ENCODE measurements at regions not wholly inside any gene's neighbourhood (a gene's known extent, or its start where the extent isn't known, plus 50 kb on each side); places are given as distances from the start of the nearest gene placed in this dataset.

DNA sequence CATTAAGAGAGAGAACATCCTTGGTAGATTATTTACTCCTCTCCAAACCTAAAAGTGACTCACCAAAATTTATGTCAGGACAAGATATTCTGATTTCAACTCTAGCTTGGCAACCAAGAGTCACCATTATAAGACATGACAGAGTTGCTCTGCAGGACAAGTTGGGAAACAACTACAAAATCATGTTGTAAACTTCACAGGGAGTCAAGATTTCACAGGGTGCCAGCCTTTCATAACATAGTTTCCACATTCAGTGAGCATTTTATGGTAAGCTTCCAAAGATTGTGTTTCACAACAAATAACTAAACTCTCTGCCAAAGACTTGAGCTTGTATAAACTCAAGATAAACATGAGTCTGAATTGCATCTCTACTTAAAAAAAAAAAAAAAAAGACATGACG is 121.0 kb upstream of the DIAPH2 start:
- intact Hi-C loops (cut with DNase I), result no loop called here
- H3K36me3 ChIP-seq, result no peaks in the 10 kb centered on the region
- no peaks in the 10 kb centered on the region for H3K27me3 ChIP-seq
- H3K4me1 ChIP-seq, result no peaks in the 10 kb centered on the region
- no peak overlapping the region for H3K27ac ChIP-seq
- H3K4me3 ChIP-seq, result no peak overlapping the region
- no peaks in the 10 kb centered on the region for H3K9me3 ChIP-seq
- TF ChIP-seq POLR2AphosphoS5 (IDR thresholded peaks at IDR 0.05; ENCODE audit: insufficient read depth in 1 of 2, low read depth in 1 of 2) (peak; percentile 48 to 65), CTCF (IDR thresholded peaks at IDR 0.05) (no peak)
- DNase-seq (ENCODE audit: extremely low spot score in 2 of 2), result no peak

DNA sequence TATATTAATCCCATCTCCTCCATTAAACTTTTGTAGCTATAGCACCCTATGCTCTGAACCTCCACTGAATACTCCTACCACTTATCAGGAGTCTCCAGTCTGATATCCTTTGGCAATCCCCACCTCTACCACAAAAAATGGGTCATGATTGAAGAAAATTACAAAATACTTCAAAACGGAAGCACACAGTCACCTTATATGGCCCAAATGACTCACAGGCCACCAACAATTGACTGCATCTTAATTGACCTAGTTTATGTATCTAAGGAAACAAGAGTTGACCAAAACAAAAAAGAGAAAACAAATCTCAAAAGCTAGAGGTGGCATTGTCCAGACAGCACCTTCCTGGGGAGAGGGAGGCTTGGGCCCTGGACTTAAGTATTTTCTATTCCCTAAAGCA is 120.0 kb upstream of the DIAPH2 start:
- H3K27ac ChIP-seq, result peak overlapping the region; percentile 9
- no peaks in the 10 kb centered on the region for H3K9me3 ChIP-seq
- no peaks in the 10 kb centered on the region for H3K27me3 ChIP-seq
- no peaks in the 10 kb centered on the region for H3K36me3 ChIP-seq
- TF ChIP-seq CTCF (IDR thresholded peaks at IDR 0.05) (no peak), POLR2AphosphoS5 (IDR thresholded peaks at IDR 0.05; ENCODE audit: insufficient read depth in 1 of 2, low read depth in 1 of 2) (no peak), POLR2A (IDR thresholded peaks at IDR 0.05) (no peak)
- DNase-seq (ENCODE audit: extremely low spot score in 2 of 2), result no peak
- H3K4me3 ChIP-seq, result no peak overlapping the region
- H3K4me1 ChIP-seq, result no peaks in the 10 kb centered on the region
- intact Hi-C loops (cut with DNase I), result no loop called here

DNA sequence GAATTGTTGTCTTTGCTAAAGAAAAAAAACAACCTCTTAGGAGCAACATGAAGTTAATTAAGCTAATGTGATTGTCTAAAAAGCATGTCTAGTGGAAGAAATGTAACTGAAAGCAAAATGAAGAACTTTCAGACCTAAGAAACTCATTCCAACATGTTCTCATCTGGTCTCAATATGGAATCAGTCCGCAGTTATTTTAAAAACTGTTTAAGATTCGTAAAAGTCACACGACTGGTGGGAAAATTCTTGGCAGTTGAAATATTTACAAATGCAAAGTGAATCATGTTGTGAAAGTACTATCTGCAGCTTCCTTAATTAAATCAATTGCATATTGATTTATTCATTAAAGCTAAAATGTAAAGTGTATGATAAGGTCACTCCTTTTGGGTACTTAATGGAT is 117.8 kb upstream of the DIAPH2 start:
- no peaks in the 10 kb centered on the region for H3K9me3 ChIP-seq
- DNase-seq (ENCODE audit: extremely low spot score in 2 of 2), result no peak
- H3K4me3 ChIP-seq, result no peak overlapping the region
- H3K27ac ChIP-seq, result no peak overlapping the region
- intact Hi-C loops (cut with DNase I), result no loop called here
- no peaks in the 10 kb centered on the region for H3K36me3 ChIP-seq
- H3K27me3 ChIP-seq, result no peaks in the 10 kb centered on the region
- no peak for TF ChIP-seq POLR2A (IDR thresholded peaks at IDR 0.05)
- TF ChIP-seq POLR2AphosphoS5 (IDR thresholded peaks at IDR 0.05; ENCODE audit: insufficient read depth in 1 of 2, low read depth in 1 of 2), result no peak
- no peak for TF ChIP-seq CTCF (IDR thresholded peaks at IDR 0.05)
- no peaks in the 10 kb centered on the region for H3K4me1 ChIP-seq

DNA sequence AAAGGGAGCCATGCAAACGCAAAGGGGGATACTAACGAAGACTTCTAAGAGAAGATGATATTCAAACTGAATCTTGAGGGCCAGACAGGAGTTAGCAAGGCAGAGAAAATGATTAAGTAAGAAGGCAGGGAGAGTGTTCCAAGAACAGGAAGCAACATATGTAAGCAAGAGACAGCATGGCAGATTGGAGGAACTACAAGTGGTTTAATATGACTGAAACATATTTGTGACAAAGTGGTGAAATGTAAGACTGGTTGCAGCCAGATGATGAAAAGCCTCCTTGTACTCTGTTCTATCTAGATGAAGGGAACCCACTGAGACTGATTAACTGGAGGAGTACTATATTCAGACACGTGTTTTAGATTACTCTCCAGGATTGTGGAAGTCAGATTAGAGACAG is 116.6 kb upstream of the DIAPH2 start:
- Histone ChIP-seq H3K36me3 (no peaks in the 10 kb centered on the region), H3K9me3 (no peaks in the 10 kb centered on the region), H3K27me3 (no peaks in the 10 kb centered on the region), H3K4me1 (no peaks in the 10 kb centered on the region), H3K4me3 (no peak overlapping the region), H3K27ac (no peak overlapping the region)
- intact Hi-C loops (cut with DNase I), result no loop called here
- TF ChIP-seq POLR2A (IDR thresholded peaks at IDR 0.05), result no peak
- TF ChIP-seq CTCF (IDR thresholded peaks at IDR 0.05), result no peak
- TF ChIP-seq POLR2AphosphoS5 (IDR thresholded peaks at IDR 0.05; ENCODE audit: insufficient read depth in 1 of 2, low read depth in 1 of 2), result no peak
- no peak for DNase-seq (ENCODE audit: extremely low spot score in 2 of 2)

DNA sequence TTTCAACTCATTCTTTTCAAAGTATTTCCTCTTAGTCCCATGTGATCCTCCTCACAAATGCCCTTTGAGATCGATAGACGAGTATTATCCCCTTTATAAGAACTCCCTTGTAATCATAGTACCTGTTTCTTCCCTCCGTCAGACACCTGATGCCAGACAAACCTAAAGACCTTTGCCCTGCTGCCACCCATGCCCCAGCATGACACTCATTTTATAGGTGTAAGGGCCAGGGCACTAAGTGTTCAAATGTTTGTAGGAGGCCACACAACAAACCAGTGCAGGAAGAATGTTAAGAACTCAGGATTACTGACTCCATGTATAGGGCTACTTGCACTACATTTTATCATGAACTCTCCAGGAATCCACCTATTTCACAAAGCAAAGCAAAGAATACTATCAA is 115.6 kb upstream of the DIAPH2 start:
- Histone ChIP-seq H3K4me3 (no peak overlapping the region), H3K9me3 (no peaks in the 10 kb centered on the region), H3K27ac (no peak overlapping the region), H3K27me3 (no peaks in the 10 kb centered on the region), H3K36me3 (no peaks in the 10 kb centered on the region), H3K4me1 (no peaks in the 10 kb centered on the region)
- intact Hi-C loops (cut with DNase I), result no loop called here
- DNase-seq (ENCODE audit: extremely low spot score in 2 of 2), result no peak
- TF ChIP-seq POLR2A (IDR thresholded peaks at IDR 0.05) (no peak), CTCF (IDR thresholded peaks at IDR 0.05) (no peak), POLR2AphosphoS5 (IDR thresholded peaks at IDR 0.05; ENCODE audit: insufficient read depth in 1 of 2, low read depth in 1 of 2) (no peak)
